Neural cell (in vitro differentiated cells): ENCODE measurements at regions not wholly inside any gene's neighbourhood (a gene's known extent, or its start where the extent isn't known, plus 50 kb on each side); places are given as distances from the start of the nearest gene placed in this dataset.

Experiments used
- H2AFZ ChIP-seq: fragments of 200-600, 300-800 bp; sonication (generic), shearing (Covaris generic); 2 replicates; pipeline ENCODE4 v1.6.0; 2014; ENCODE audit warnings: low read depth, mild to moderate bottlenecking, antibody characterized with exemption, low read length, moderate library complexity
- H3F3A ChIP-seq: fragments of 200-600 bp; shearing (Covaris generic); 2 replicates; pipeline ENCODE4 v1.6.1; 2016; ENCODE audit warnings: mild to moderate bottlenecking, moderate library complexity, mixed read lengths, antibody characterized with exemption, low read length; ENCODE audit not compliant: insufficient read depth, poor library complexity, severe bottlenecking
- H3K27ac ChIP-seq: fragments of 200-600, 300-800 bp; sonication (generic), shearing (Covaris generic); 2 replicates; pipeline ENCODE4 v1.5.1; 2014; ENCODE audit warnings: mild to moderate bottlenecking, low read length, moderate library complexity
- H3K27me3 ChIP-seq: fragments of 300-800, 200-600 bp; sonication (generic), shearing (Covaris generic); 2 replicates; pipeline ENCODE4 v1.6.0; 2014; ENCODE audit warnings: mild to moderate bottlenecking, low read depth, low read length, moderate library complexity; ENCODE audit not compliant: insufficient read depth
- H3K36me3 ChIP-seq: fragments of 300-800, 200-600 bp; sonication (generic), shearing (Covaris generic); 2 replicates; pipeline ENCODE4 v1.5.1; 2014; ENCODE audit warnings: mild to moderate bottlenecking, antibody characterized with exemption, low read length, moderate library complexity; ENCODE audit not compliant: insufficient read depth
- H3K4me2 ChIP-seq: fragments of 300-800, 200-600 bp; sonication (generic), shearing (Covaris generic); 2 replicates; pipeline ENCODE4 v1.6.0; 2014; ENCODE audit warnings: mild to moderate bottlenecking, low read length
- H3K4me3 ChIP-seq: fragments of 300-800, 200-600 bp; sonication (generic), shearing (Covaris generic); 2 replicates; pipeline ENCODE4 v1.5.1; 2014; ENCODE audit warnings: mild to moderate bottlenecking, low read length, moderate library complexity
- H3K79me2 ChIP-seq: fragments of 200-600 bp; shearing (Covaris generic); replicated peaks from 2 replicates; pipeline ENCODE4 v1.6.0; 2014; ENCODE audit warnings: mild to moderate bottlenecking, low read length, moderate library complexity; ENCODE audit not compliant: insufficient read depth
- H3K9ac ChIP-seq: fragments of 300-800, 200-600 bp; sonication (generic), shearing (Covaris generic); 2 replicates; pipeline ENCODE4 v1.6.1; 2016; ENCODE audit warnings: mild to moderate bottlenecking, low read length, mixed read lengths
- H3K9me2 ChIP-seq: fragments of 200-600 bp; shearing (Covaris generic); 2 replicates; pipeline ENCODE4 v1.6.1; 2016; ENCODE audit warnings: mild to moderate bottlenecking, low read length, mixed read lengths; ENCODE audit not compliant: insufficient read depth
- H3K9me3 ChIP-seq: fragments of 200-600, 300-800 bp; sonication (generic), shearing (Covaris generic); 2 replicates; pipeline ENCODE4 v1.6.1; 2016; ENCODE audit warnings: mild to moderate bottlenecking, mixed run types, low read length, moderate library complexity, mixed read lengths
- H4K20me1 ChIP-seq: fragments of 200-600 bp; shearing (Covaris generic); 2 replicates; pipeline ENCODE4 v1.6.1; 2016; ENCODE audit warnings: mild to moderate bottlenecking, mixed run types; ENCODE audit not compliant: insufficient read depth
- CTCF ChIP-seq: fragments of 450-650 bp; IDR thresholded peaks from 2 replicates; pipeline ENCODE4 v1.5.1; 2014; ENCODE audit warnings: antibody characterized with exemption, mild to moderate bottlenecking, moderate library complexity; ENCODE audit not compliant: poor library complexity, severe bottlenecking
- EP300 ChIP-seq: fragments of 450-650 bp; conservative IDR thresholded peaks from 2 replicates; pipeline ENCODE4 v1.6.1; 2014; ENCODE audit warnings: antibody characterized with exemption, mild to moderate bottlenecking, moderate library complexity; ENCODE audit not compliant: poor library complexity, severe bottlenecking
- EZH2 ChIP-seq: fragments of 200-600, 300-800 bp; shearing (Covaris generic), sonication (generic); IDR thresholded peaks from 2 replicates; pipeline ENCODE4 v1.6.1; 2014; ENCODE audit warnings: antibody characterized with exemption, low read length, borderline replicate concordance, mild to moderate bottlenecking; ENCODE audit not compliant: insufficient read depth, poor library complexity, severe bottlenecking
- MXI1 ChIP-seq: fragments of 450-650 bp; conservative IDR thresholded peaks from 2 replicates; pipeline ENCODE4 v1.6.1; 2014; ENCODE audit warnings: antibody characterized with exemption, mild to moderate bottlenecking; ENCODE audit not compliant: poor library complexity, severe bottlenecking
- POLR2AphosphoS5 ChIP-seq: IDR thresholded peaks from 2 replicates; pipeline ENCODE4 v1.6.1; 2012
- RAD21 ChIP-seq: fragments of 450-650 bp; conservative IDR thresholded peaks from 2 replicates; pipeline ENCODE4 v1.6.1; 2014; ENCODE audit warnings: antibody characterized with exemption, mild to moderate bottlenecking, moderate library complexity
- REST ChIP-seq: IDR thresholded peaks from 2 replicates; pipeline ENCODE4 v1.6.1; 2012; ENCODE audit warnings: borderline replicate concordance
- SMC3 ChIP-seq: fragments of 450-650 bp; conservative IDR thresholded peaks from 2 replicates; pipeline ENCODE4 v1.6.1; 2014; ENCODE audit warnings: antibody characterized with exemption, mild to moderate bottlenecking, moderate library complexity; ENCODE audit not compliant: poor library complexity
- TAF1 ChIP-seq: IDR thresholded peaks from 2 replicates; pipeline ENCODE4 v1.6.1; 2012; ENCODE audit warnings: low read depth

GRCh38 chr6:82066196-82066595, 181.3 kb downstream of the IBTK start:
- Histone ChIP-seq H3K9me3 (no peaks in the 10 kb centered on the region), H3K27me3 (no peaks in the 10 kb centered on the region), H3K79me2 (no peaks in the 10 kb centered on the region), H3K9ac (no peak overlapping the region), H3K27ac (no peak overlapping the region), H3K9me2 (no peaks in the 10 kb centered on the region), H4K20me1 (no peaks in the 10 kb centered on the region), H3K36me3 (no peaks in the 10 kb centered on the region), H3F3A (no peaks in the 10 kb centered on the region), H3K4me2 (no peak overlapping the region), H3K4me3 (no peak overlapping the region), H2AFZ (no peak overlapping the region)
- TF ChIP-seq RAD21 (no peak), SMC3 (no peak), MXI1 (no peak), REST (no peak), EP300 (no peak), CTCF (no peak), EZH2 (no peak), TAF1 (no peak), POLR2AphosphoS5 (no peak)

GRCh38 chr6:82063574-82063973, 184.0 kb downstream of the IBTK start:
- H2AFZ ChIP-seq = no peak overlapping the region
- no peak overlapping the region for H3K27ac ChIP-seq
- no peaks in the 10 kb centered on the region for H3K79me2 ChIP-seq
- H3K36me3 ChIP-seq = no peaks in the 10 kb centered on the region
- H3K9me2 ChIP-seq = no peaks in the 10 kb centered on the region
- no peak for TF ChIP-seq TAF1
- no peaks in the 10 kb centered on the region for H3K27me3 ChIP-seq
- no peaks in the 10 kb centered on the region for H3K9me3 ChIP-seq
- H3F3A ChIP-seq = no peaks in the 10 kb centered on the region
- H3K4me3 ChIP-seq = no peak overlapping the region
- H3K9ac ChIP-seq = no peak overlapping the region
- no peaks in the 10 kb centered on the region for H4K20me1 ChIP-seq
- no peak overlapping the region for H3K4me2 ChIP-seq

GRCh38 chr6:82062219-82062618, 185.3 kb downstream of the IBTK start:
- H3K9me3 ChIP-seq = no peaks in the 10 kb centered on the region
- H2AFZ ChIP-seq = no peak overlapping the region
- no peak overlapping the region for H3K4me2 ChIP-seq
- H4K20me1 ChIP-seq = no peaks in the 10 kb centered on the region
- H3K27me3 ChIP-seq = no peaks in the 10 kb centered on the region
- H3K27ac ChIP-seq = no peak overlapping the region
- H3K9me2 ChIP-seq = no peaks in the 10 kb centered on the region
- H3K79me2 ChIP-seq = no peaks in the 10 kb centered on the region
- H3K36me3 ChIP-seq = no peaks in the 10 kb centered on the region
- H3K4me3 ChIP-seq = no peak overlapping the region
- no peak overlapping the region for H3K9ac ChIP-seq
- TF ChIP-seq EZH2 (no peak), EP300 (no peak), SMC3 (no peak), MXI1 (no peak), TAF1 (no peak), REST (no peak), RAD21 (no peak), CTCF (no peak), POLR2AphosphoS5 (no peak)
- no peaks in the 10 kb centered on the region for H3F3A ChIP-seq
